HG03060 (cell line): ENCODE measurements at regions not wholly inside any gene's neighbourhood (a gene's known extent, or its start where the extent isn't known, plus 50 kb on each side); places are given as distances from the start of the nearest gene placed in this dataset.
"Not testable (repeated sequence)": the region's sequence is repeated elsewhere in the genome, so short reads cannot be mapped to it uniquely, and the experiment has no call there.

Experiments
- ATAC-seq: cut with Tn5 transposase; IDR thresholded peaks from one replicate; pipeline ENCODE4 v1.9.1; 2021; ENCODE audit warnings: low read depth, moderate number of reproducible peaks; ENCODE audit not compliant: unreplicated experiment

GRCh38 chr5:68116408-68116807 is 99.1 kb upstream of the PIK3R1 start:
- no peak for ATAC-seq

- no peak for ATAC-seq
Observed at GRCh38 chr5:68115584-68115983, 100.0 kb upstream of the PIK3R1 start.

GRCh38 chr5:68114378-68115040 is 101.0 kb upstream of the PIK3R1 start:
- ATAC-seq = no peak

GRCh38 chr5:68112658-68113057 is 102.9 kb upstream of the PIK3R1 start:
- no peak for ATAC-seq

- no peak for ATAC-seq
Observed at GRCh38 chr5:68110894-68111293, 104.7 kb upstream of the PIK3R1 start.

- no peak for ATAC-seq
Observed at GRCh38 chr5:68110264-68110663, 105.3 kb upstream of the PIK3R1 start.

- not testable (repeated sequence) for ATAC-seq
Observed at GRCh38 chr5:68104217-68104616, 111.3 kb upstream of the PIK3R1 start.

- ATAC-seq = not testable (repeated sequence)
Observed at GRCh38 chr5:68103297-68103696, 112.3 kb upstream of the PIK3R1 start.

- no peak for ATAC-seq
Observed at GRCh38 chr5:68099327-68099726, 116.2 kb upstream of the PIK3R1 start.

GRCh38 chr5:68093455-68094159 is 121.9 kb upstream of the PIK3R1 start:
- ATAC-seq = no peak

- ATAC-seq = no peak
Observed at GRCh38 chr5:68088302-68088701, 127.3 kb upstream of the PIK3R1 start.

GRCh38 chr5:68087866-68088265 is 127.7 kb upstream of the PIK3R1 start:
- ATAC-seq = no peak

- no peak for ATAC-seq
Observed at GRCh38 chr5:68086857-68087256, 128.7 kb upstream of the PIK3R1 start.

GRCh38 chr5:68086439-68086838 is 129.1 kb upstream of the PIK3R1 start:
- no peak for ATAC-seq

GRCh38 chr5:68084396-68084795 is 131.2 kb upstream of the PIK3R1 start:
- ATAC-seq = no peak

GRCh38 chr5:68080282-68081050 is 135.1 kb upstream of the PIK3R1 start:
- no peak for ATAC-seq

GRCh38 chr5:68077349-68077894 is 138.1 kb upstream of the PIK3R1 start:
- ATAC-seq = no peak

GRCh38 chr5:68074633-68075032 is 140.9 kb upstream of the PIK3R1 start:
- ATAC-seq = no peak

- no peak for ATAC-seq
Observed at GRCh38 chr5:68074048-68074632, 141.4 kb upstream of the PIK3R1 start.

GRCh38 chr5:68071736-68072135 is 143.8 kb upstream of the PIK3R1 start:
- no peak for ATAC-seq

GRCh38 chr5:68071282-68071632 is 144.3 kb upstream of the PIK3R1 start:
- no peak for ATAC-seq
